Fibroblast of lung (primary cell): ENCODE measurements at regions not wholly inside any gene's neighbourhood (a gene's known extent, or its start where the extent isn't known, plus 50 kb on each side); places are given as distances from the start of the nearest gene placed in this dataset.

ENCODE experiments used
- EZH2 ChIP-seq: IDR thresholded peaks from 2 replicates; pipeline ENCODE4 v1.5.1; 2012; ENCODE audit warnings: low read length, control low read depth, mild to moderate bottlenecking; ENCODE audit errors: missing control alignments
- TF ChIP-seq, protein P1 (sequence below), 2 donors: IDR thresholded peaks in 1 of 2; conservative IDR thresholded peaks in 1 of 2; 1 replicate in 1 of 2; 2 replicates in 1 of 2; pipeline ENCODE4 v1.5.1; 2011 to 2012; ENCODE audit warnings: low read length in 2 of 2, control low read depth in 1 of 2, inconsistent platforms in 1 of 2, low read depth in 1 of 2, mild to moderate bottlenecking in 1 of 2

DNA sequence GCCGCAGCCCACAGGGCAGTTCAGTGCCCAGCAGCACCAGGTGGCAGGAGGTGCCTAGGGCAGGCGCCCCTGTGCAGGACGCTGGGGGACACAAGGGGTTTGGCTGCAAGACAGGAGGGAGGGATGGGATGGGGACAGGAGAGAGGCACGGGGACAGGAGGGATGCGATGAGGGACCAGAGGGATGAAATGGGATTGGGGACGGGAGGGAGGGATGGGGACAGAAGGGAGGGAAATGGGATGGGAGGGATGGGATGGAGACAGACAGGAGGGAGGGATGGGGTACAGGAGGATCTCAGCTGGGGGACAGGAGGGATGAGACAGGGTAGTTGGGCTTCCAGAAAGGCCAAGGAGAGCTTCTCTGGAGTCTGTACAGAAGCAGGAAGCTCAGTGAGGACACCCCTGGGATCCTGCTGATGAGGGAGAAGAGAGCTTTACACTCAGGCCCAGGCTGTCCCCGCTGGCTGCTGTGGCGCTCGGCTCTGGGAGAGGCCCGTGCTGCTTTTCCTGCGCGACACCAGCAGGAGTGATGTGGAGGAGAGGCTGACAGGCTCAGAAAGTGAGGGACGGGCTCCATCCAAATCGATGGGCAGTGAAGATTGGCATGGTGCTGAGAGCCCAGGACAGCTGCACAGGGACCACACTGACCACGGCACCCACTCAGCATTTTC is 400.8 kb downstream of the SMOC2 start:
- TF ChIP-seq, protein P1, sequence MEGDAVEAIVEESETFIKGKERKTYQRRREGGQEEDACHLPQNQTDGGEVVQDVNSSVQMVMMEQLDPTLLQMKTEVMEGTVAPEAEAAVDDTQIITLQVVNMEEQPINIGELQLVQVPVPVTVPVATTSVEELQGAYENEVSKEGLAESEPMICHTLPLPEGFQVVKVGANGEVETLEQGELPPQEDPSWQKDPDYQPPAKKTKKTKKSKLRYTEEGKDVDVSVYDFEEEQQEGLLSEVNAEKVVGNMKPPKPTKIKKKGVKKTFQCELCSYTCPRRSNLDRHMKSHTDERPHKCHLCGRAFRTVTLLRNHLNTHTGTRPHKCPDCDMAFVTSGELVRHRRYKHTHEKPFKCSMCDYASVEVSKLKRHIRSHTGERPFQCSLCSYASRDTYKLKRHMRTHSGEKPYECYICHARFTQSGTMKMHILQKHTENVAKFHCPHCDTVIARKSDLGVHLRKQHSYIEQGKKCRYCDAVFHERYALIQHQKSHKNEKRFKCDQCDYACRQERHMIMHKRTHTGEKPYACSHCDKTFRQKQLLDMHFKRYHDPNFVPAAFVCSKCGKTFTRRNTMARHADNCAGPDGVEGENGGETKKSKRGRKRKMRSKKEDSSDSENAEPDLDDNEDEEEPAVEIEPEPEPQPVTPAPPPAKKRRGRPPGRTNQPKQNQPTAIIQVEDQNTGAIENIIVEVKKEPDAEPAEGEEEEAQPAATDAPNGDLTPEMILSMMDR (conservative IDR thresholded peaks at IDR 0.05 in 1 of 2, IDR thresholded peaks at IDR 0.05 in 1 of 2; ENCODE audit: low read depth in 1 of 2, low read length in 2 of 2) = no peak
- no peak for TF ChIP-seq EZH2
